Activated gamma-delta T cell treated with Interleukin-2 at 50 U/mL for 16 hours (primary cell): ENCODE measurements at regions not wholly inside any gene's neighbourhood (a gene's known extent, or its start where the extent isn't known, plus 50 kb on each side); places are given as distances from the start of the nearest gene placed in this dataset.
"Not testable (repeated sequence)": the region's sequence is repeated elsewhere in the genome, so short reads cannot be mapped to it uniquely, and the experiment has no call there.

Experiments
- DNase-seq: peaks from one replicate; pipeline ENCODE4 v3.0.0-alpha.2; 2020

DNA sequence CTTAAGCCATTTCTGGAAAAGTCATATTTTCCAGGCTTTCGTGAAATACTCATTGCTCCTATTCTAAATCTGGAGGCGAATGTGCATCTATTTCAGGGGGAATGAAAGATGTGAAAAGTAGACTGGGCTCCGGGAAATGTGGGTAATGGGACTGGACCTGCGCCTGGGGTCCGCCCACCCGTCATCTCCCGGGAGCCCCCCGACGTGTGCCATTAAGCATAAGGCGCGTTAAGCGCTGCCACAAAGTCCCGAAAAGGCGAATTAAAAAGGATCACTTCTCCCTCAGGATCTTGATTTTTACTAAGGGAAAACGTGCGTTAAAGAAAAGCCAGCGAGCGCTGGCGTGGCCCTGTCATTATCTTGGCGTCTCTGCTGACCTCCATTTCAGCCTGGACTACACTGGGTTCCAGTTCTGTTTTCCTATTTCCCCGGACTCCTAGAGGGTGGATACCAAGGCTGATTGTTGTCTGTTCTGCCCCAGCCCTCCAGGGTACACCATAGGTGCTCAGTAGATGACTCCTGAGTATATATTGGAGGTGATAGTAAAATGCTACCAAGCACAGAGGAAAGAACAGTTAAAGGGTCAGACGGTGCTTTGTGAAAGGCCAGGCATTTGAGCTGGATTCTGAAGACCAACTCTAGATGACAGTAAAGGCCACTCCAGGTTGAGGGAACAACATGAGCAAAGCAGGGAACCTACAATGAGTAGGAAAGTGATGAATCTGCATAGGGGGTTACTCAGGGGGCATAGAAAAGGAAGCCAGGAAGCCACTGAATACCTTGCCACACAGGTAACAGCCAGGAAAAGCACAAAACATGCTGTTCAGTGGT lies 89.2 kb upstream of the ARID1B start:
- no peak for DNase-seq

DNA sequence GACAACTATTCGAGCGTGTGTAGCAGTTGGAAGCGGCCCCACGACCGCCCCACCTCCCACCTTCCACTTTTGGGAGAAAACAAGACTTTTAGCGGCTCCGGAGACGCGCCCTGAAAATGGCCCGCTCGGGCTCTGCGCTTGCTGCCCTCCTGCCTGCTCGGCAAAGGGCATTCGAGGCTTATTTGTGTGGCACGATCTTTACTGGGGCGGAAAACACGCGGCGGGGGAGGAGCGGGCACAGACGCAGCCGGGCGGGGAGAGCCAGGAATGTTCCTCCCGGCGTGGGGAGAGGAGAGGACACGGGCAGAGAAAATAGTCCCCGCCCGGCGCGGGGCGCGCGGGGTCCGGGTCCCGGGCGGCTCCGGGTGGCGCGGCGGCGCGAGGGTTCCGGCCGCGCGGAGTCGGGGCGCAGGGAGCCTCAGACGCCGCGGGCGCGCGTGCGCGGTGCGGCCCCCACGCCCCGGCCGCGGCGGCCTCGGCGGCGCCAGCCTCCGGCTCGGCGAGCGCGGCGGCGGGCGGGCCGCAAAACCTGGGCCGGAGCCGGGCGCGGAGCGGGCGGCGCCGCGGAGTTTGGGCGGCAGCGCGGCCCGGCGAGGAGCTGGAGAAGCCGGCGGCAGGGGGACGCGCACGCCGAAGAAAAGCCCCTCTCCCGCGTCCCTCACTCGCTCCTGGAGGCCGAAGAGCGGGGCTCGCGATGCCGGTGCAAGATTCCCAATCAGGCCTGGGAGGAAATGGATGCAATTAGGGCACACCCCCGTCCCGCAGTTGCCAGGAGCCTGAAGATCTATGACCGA lies 90.0 kb upstream of the ARID1B start:
- peak; percentile 67 for DNase-seq

GRCh38 chr6:156686301-156686994 lies 90.7 kb upstream of the ARID1B start:
- DNase-seq: peak; percentile 28

- DNase-seq: no peak
Measured at GRCh38 chr6:156685823-156686222, 91.4 kb upstream of the ARID1B start.

DNA sequence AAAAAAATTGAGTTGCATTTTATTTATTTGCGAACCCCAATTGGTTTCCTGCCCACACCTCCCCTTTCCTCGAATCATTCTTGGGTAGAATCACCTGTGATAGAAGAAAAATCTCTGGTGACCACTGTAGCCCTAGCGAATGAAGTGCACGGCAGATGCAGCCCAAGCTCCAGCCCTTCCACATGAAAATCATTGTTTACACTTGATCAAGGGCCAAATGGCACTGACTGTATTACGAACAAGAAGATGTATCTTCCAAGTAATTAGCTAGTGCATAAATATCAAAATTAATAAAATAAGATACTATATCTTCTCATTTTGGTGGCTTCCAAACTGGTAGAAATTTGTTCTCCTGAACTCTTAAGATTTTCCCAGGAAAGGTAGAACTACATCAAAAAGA lies 93.4 kb upstream of the ARID1B start:
- no peak for DNase-seq

GRCh38 chr6:156676721-156677120 lies 100.5 kb upstream of the ARID1B start:
- no peak for DNase-seq

- DNase-seq: no peak
Measured at GRCh38 chr6:156674197-156674596, 103.0 kb upstream of the ARID1B start.

DNA sequence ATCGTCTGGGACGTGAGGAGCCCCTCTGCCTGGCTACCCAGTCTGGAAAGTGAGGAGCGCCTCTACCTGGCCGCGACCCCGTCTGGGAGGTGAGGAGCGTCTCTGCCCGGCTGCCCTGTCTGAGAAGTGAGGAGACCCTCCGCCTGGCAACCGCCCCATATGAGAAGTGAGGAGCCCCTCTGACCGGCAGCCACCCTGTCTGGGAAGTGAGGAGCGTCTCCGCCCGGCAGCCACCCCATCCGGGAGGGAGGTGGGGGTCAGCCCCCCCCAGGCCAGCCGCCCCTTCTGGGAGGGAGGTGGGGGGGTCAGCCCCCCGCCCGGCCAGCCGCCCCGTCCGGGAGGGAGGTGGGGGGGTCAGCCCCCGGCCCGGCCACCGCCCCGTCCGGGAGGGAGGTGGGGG lies 107.1 kb upstream of the ARID1B start:
- not testable (repeated sequence) for DNase-seq

GRCh38 chr6:156662025-156662445 lies 115.1 kb upstream of the ARID1B start:
- DNase-seq: no peak

DNA sequence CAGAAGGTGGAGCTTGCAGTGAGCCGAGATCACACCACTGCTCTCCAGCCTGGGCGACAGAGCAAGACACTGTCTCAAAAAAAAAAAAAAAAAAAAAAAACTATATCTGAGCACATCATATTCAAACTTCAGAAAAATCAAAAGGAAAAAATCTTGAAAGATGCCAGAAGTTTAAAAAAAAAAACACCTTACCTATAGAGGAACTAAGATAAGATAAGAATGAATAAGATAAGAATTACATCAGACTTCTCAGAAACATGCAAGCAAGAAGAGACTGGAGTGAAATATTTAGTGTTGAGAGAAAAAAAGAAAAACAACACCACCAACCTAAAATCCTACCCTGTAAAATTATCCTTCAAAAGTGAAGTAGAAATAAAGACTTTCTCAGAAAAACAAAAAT lies 116.8 kb upstream of the ARID1B start:
- DNase-seq: no peak

- DNase-seq: no peak
Measured at GRCh38 chr6:156659822-156660198, 117.4 kb upstream of the ARID1B start.

GRCh38 chr6:156658966-156659821 lies 118.0 kb upstream of the ARID1B start:
- DNase-seq: no peak

- DNase-seq: no peak
Measured at GRCh38 chr6:156658186-156658965, 118.8 kb upstream of the ARID1B start.

DNA sequence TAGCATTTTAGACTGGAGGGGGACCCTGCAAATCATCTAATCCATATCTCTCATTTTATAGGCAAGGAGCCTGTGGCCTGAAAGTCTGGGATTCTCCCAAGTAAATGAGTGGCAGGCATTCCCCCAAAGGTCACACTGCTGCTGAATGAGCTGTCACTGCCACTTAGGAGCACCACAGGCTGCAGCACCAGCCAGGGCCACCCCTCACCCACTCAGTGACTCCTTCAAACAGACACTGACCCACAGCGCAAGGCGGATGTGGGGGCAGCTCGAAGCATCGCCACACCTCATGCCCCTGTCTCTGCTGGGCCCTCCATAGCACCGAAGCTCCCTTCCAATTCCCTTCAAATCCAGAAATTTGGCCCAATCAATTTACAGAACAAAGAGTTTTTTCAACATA lies 119.9 kb upstream of the ARID1B start:
- no peak for DNase-seq

GRCh38 chr6:156654919-156655918 lies 122.0 kb upstream of the ARID1B start:
- DNase-seq: no peak

GRCh38 chr6:156652231-156652750 lies 124.9 kb upstream of the ARID1B start:
- DNase-seq: no peak

- no peak for DNase-seq
Measured at GRCh38 chr6:156651486-156651885, 125.7 kb upstream of the ARID1B start.

- DNase-seq: no peak
Measured at GRCh38 chr6:156650896-156651390, 126.2 kb upstream of the ARID1B start.

DNA sequence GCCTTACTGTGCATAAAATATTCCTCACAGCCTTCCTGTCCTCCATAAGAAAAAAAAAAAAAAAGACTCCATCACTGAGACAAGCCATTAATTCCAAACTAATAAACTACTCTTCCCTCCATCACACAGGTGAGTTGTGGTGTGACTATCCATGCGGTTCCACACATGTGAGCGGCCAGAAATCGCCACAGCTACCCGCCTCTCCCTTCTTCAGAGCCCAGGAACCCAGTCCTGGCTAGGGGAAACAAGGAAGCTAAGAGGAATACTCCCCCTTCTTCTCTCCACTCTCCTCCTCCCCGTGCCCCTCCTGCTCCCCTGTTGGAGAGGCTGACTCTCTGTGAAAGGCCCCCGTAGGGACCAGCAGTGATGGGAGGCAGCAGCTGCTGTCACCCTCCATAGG lies 128.6 kb upstream of the ARID1B start:
- DNase-seq: no peak

GRCh38 chr6:156647991-156648390 lies 129.2 kb upstream of the ARID1B start:
- DNase-seq: no peak
